Activated gamma-delta T cell treated with Interleukin-2 at 50 U/mL for 16 hours (primary cell): ENCODE measurements at regions not wholly inside any gene's neighbourhood (a gene's known extent, or its start where the extent isn't known, plus 50 kb on each side); places are given as distances from the start of the nearest gene placed in this dataset.
"Not testable (repeated sequence)": the region's sequence is repeated elsewhere in the genome, so short reads cannot be mapped to it uniquely, and the experiment has no call there.

Experiments used
- DNase-seq: peaks from one replicate; pipeline ENCODE4 v3.0.0-alpha.2; 2020

DNA sequence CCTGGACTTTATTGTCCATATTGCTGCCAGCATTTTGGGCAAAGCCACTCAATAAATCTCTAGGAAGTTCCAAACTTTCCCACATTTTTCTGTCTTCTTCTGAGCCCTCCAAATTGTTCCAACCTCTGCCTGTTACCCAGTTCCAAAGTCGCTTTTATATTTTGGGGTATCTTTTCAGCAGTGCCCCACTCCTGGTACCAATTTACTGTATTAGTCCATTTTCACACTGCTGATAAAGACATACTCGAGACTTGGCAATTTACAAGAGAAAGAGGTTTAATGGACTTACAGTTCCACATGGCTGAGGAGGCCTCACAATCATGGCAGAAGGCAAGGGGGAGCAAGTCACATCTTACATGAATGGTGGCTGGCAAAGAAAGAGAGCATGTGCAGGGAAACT lies 53.4 kb downstream of the AHSP start:
- not testable (repeated sequence) for DNase-seq

- not testable (repeated sequence) for DNase-seq
Observed at GRCh38 chr16:31601737-31602384, 74.2 kb downstream of the AHSP start.

DNA sequence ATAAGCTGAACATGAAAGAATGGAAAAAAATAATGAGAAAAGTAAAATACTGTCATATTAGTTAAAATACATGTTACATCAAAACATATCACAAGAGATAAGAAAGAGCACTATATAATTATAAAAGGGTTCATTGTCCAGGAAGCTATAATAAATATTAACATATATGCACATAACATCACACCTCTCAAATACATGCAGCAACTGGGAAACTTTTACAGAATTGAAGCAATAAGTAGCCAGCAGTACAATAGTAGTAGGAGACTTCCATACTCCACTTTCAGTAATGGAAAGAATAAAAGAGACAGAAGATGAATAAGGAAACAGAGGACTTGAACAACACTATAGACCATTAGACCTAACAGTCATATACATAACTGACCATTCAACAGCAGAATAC lies 90.4 kb downstream of the AHSP start:
- no peak for DNase-seq

DNA sequence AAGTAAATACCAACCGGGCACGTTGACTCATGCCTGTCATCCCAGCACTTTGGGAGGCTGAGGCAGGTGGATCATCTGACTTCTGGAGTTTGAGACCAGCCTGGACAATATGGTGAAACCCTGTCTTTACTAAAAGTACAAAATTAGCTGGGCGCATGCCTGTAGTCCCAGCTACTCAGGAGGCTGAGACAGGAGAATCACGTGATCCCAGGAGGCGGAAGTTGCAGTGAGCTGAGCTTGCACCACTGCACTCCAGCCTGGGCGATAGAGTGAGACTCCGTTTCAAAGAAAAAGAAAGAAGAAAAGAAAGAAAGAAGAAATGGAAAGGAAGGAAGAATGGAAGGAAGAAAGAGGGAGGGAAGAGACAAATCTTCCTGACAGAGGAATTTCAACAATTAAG lies 108.7 kb downstream of the AHSP start:
- no peak for DNase-seq

- no peak for DNase-seq
Observed at GRCh38 chr16:31641279-31641678, 113.6 kb downstream of the AHSP start.

- not testable (repeated sequence) for DNase-seq
Observed at GRCh38 chr16:31655674-31656073, 128.0 kb downstream of the AHSP start.

- DNase-seq, result no peak
Observed at GRCh38 chr16:31664683-31665482, 137.2 kb downstream of the AHSP start.

- DNase-seq, result no peak
Observed at GRCh38 chr16:31674686-31675085, 147.0 kb downstream of the AHSP start.

DNA sequence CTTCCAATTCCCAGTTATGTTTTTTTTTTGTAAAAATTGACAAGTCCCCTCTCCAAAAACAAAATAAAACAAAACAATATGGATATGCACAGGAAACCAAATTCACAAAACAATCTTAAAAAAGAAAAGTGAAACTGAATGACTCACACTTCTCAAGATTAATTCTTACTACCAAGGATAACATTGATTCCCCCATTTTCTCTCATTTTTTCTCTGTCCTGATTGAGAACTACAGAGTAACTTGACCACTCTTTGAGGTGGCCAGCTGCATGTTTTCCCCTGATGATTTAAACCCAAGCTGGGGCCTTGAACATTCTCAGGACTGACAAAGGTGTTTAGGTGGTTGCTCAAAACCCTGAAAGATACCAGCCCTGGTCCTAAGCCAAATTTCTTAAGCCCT lies 149.0 kb downstream of the AHSP start:
- no peak for DNase-seq

DNA sequence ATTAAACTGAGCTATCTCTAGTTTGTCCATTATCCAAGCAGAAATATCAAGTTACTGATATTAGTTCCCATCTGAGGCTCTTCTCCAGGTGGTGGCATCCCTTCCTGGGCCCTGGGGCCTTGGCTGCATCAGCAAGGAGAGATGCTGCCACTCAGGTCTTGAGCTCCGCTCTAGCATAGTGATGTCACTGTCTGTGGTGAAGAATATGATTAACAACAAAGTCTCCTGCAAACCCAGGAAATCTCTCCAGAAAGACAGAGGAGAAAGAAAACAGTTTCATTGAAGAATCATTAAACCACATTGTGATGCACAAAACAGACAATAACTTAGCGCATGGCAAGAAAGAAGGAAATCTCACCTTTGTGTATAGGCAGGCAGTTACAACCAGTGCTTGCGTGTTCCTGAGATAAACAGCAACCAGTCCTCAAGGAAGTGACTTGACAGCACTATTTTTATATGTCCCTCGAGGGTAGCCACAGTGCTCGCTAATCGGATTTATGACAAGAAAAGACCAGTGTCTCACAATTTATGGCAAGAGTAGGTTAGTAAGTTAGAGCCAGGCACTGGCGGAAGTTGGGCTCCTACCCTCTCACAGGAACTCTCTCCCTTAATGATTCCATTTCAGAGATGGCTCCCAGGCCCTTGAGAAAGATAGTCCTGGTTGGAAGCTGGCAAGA lies 151.1 kb downstream of the AHSP start:
- no peak for DNase-seq

- not testable (repeated sequence) for DNase-seq
Observed at GRCh38 chr16:31689331-31689730, 161.6 kb downstream of the AHSP start.

DNA sequence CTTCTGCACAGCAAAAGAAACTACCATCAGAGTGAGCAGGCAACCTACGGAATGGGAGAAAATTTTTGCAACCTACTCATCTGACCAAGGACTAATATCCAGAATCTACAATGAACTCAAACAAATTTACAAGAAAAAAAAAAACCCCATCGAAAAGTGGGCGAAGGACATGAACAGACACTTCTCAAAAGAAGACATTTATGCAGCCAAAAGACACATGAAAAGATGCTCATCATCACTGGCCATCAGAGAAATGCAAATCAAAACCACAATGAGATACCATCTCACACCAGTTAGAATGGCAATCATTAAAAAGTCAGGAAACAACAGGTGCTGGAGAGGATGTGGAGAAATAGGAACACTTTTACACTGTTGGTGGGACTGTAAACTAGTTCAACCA lies 164.6 kb downstream of the AHSP start:
- not testable (repeated sequence) for DNase-seq

- no peak for DNase-seq
Observed at GRCh38 chr16:31693733-31694132, 166.0 kb downstream of the AHSP start.

DNA sequence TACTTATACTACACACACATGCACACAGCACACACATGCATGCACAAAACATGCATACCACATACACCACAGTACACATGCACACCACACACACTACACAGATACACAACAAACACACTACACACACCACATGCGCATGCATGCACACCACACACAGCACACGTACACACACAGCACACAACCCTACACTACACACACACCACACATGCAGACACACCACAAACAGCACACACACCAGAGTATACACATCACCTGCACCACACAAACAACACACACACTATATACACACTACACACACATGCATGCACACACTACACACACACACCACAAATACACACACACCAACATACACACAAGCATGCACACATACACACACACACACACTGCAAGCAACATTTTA lies 166.8 kb downstream of the AHSP start:
- no peak for DNase-seq

GRCh38 chr16:31695667-31696066 lies 168.0 kb downstream of the AHSP start:
- DNase-seq, result peak; percentile 45

DNA sequence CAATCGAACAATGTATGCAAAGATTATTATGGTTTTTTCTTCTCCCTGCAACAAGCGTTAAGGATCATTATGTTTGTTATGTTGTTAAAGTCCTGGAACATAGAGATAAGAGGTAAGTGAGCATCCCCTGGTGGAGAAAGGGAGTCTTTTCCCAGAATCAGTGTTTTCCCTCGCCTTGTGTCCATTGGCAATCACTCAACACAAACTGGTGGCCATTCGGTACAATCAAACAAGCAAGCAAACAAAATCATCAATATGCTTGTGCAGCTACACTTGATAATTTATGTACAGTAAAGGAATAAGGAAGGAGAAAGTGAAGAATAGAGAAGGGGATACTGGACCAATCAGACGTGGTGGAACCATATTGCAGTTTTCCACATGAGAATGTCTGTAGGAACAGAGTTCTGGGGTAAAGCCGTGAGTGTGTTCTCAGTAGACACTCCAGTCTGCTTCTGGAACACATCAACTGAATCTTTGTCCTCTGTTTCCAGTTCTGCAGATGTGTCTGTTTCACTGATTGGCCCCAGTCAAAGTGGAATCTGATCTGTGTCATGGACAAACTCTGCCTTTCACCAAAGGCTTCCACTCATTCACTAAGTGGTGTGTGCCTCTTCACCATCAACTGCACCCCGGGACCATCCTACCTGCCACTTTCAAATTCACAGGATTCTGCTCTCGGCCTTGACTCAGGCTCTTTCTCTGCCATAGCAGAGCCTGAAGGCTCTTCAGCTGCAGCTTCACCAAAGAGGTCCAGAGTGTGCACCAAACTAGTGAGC lies 169.5 kb downstream of the AHSP start:
- DNase-seq, result no peak

DNA sequence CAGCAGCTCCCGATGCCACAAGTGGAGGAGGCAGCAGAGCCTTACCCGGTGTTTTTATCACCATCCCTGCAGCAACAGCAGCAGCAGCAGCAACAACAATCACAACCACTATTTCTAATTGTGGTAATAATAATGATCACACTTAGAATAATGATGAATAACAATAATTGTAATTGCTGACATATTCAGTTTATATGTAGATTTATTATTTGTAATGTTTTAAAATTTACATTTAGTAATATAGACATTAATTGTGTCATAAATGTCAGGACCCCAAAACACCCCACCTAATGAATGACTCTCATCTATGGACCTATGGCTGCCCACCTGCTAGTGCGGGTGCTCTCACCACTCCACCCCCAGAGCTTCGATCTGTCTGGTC lies 170.0 kb downstream of the AHSP start:
- no peak for DNase-seq

DNA sequence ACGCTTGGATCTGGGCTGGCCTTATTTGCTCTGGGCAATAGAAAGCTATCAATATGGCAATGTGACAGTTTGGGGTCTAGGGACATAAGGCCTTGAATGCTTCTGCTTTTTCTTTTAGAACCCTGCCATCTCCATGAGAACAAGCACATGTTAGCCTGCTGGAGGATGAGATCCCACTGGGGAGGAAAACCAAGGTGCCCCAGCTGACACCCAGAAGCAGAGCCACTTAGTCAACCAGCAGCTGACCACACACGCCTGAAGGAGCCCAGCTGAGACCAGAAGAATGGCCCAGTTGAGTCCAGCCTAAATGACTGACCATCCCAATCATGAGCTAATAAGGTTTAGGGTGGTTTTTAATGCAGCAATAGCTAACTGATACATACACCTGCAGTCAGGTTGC lies 171.2 kb downstream of the AHSP start:
- DNase-seq, result no peak

GRCh38 chr16:31699601-31700000 lies 171.9 kb downstream of the AHSP start:
- no peak for DNase-seq

- DNase-seq, result no peak
Observed at GRCh38 chr16:31700200-31700529, 172.5 kb downstream of the AHSP start.

GRCh38 chr16:31700530-31701388 lies 172.8 kb upstream of the ZNF267 start:
- DNase-seq, result peak; percentile 88

DNA sequence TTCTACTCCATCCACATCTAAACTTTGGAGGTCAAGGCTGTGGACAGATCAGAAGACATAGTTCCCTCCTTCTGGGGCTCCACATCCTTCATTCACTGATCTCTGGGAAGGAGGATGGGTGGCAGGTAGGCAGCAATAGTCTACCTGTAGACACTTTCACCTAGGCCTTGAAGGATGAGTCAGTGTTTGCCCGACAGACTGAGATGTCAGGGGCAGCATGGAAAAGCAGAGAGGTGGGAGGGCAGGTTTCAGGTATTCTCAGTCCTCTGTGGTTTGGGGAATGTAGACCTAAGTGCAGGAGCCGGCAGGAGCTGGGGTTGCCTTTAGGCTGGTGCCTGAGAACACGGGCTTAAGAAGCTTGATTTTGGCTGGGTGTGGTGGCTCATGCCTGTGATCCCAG lies 171.9 kb upstream of the ZNF267 start:
- DNase-seq, result no peak
